HG02938 (cell line): ENCODE measurements at regions not wholly inside any gene's neighbourhood (a gene's known extent, or its start where the extent isn't known, plus 50 kb on each side); places are given as distances from the start of the nearest gene placed in this dataset.
"Not testable (repeated sequence)": the region's sequence is repeated elsewhere in the genome, so short reads cannot be mapped to it uniquely, and the experiment has no call there.

Experiments used
- ATAC-seq: cut with Tn5 transposase; IDR thresholded peaks from one replicate; pipeline ENCODE4 v1.9.1; 2021; ENCODE audit warnings: mild to moderate bottlenecking, moderate library complexity; ENCODE audit not compliant: unreplicated experiment

DNA sequence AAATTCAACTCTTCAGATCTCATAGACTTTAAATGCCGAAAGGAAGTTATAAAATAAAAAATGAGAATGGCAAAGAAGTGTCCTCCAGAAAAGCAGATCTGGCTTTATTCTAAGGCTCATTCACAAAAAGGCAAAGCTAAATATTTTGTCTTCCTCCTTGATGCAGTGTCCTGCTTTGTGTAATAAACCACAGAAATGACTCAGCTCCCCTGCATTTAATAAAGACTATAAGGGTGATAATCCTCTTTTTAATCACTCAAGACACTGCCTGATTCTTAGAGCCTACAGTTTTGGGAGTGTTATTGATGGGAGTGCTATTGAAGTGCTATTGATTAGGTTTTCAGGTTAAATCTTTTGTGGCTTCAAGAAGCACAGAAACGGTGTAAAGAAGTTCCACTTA is 482.0 kb downstream of the PCDH20 start:
- no peak for ATAC-seq

DNA sequence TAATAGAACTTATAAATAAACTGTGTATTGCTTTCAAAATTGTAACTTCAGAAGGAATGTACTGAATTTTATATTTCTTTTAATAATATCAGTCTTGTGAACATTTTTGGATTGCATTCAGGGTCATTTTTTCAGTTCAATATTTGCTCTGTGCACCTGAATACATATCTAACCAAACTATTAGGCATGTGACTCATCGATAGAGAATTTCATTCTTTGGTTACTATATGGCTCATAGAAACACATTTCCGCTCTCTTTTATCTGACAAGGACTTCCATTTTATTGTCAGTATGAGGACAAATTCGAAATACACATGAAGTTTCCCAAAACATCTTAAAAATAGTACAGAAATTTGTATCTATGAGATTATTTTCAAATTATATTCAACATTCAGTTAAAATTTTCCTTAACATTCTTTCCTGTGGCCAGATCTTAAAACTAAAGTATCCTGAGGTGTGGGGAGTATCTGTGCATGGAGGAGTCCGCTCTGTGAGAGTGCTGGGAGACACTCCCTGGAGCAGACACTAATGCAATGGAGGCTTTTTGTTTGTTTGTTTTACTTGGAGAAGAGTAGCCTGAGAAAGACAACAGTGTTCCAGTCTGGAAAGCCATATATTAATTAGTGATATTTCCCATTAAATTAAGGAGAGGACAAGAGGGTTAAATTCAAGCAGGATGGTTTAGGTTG is 483.6 kb downstream of the PCDH20 start:
- no peak for ATAC-seq

DNA sequence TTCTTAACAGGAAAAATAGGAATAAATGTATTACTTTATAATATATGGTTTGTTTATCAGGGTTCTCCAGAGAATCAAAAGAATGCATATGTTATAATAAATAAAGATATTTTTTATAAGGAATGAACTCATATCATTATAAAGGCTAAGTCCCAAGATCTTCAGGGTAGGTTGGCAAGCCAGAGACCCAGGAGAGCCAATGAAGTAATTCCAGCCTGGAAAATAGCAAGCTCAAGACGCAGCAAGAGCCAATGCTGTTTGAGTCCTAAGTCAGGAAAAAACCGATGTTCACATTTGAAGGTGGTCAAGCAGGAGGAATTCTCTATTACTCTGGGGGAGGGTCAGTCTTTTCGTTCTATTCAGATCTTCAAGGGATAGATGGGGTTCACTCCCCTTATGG is 490.0 kb downstream of the PCDH20 start:
- no peak for ATAC-seq

DNA sequence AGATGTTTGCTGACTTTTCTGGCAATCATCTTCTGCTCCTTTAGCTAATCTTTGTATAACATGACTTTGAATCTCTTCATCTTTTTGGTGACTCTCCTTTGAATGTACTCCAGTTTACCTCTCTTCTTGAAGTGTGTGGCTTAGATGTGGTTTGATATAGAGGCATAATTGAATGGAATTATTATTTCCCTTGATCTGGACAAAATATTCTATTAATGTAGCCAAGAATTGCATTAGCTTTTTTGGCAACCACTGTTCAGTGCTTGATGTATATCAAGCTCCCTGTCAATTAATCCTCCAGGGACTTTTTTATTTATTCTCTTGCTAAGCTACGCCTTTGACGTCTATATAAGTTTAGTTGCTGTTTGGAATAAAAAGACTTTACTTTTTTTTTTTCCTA is 490.8 kb downstream of the PCDH20 start:
- no peak for ATAC-seq

DNA sequence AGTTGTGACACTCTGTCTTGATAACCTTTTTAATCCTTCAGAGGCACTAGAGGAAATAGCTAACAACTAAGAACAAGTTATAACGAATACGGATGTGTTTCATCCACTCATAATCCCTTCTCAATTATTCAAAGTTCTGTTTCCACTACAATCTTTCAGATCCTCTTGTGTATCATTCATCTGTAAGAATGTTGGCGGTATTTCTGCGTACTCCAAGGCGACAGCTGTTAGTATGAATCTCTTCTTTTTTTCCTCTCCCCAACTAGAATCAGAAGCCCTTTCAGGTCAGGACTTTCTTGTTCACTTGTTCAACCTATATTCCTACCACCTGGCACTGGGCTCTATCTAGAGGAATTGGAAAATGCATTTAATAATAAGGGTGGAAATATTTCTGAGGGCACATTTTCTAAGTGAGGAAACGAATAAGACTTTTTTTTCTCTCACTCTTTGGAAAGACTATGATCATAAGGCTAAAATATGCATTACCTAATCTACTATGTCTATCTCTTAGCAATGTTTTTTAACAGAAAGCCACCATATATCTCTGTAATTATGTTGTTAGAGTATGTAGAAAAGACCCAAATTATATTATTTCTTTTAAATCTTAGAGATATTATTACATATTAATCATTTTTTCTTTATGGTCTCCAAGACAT is 492.9 kb downstream of the PCDH20 start:
- ATAC-seq, result no peak

DNA sequence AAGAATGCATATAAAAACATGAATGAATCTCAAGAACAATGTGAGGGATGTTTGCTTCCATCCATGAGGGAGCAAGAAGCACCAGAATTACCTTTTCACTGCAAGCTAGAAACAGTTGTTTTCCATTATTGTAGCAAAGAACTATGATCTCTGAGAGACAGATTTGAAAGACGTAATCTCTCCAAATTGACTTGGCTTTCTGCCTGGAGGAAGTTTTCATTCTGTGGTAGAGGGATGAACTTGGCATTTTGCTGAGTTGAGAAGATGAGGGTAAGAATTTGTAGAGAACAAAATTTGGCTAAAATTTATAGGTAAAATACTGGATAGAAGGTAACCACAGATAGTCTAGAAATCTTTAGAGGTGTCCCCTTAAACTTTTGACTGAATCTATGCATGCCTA is 496.8 kb downstream of the TDRD3 start:
- ATAC-seq, result no peak

DNA sequence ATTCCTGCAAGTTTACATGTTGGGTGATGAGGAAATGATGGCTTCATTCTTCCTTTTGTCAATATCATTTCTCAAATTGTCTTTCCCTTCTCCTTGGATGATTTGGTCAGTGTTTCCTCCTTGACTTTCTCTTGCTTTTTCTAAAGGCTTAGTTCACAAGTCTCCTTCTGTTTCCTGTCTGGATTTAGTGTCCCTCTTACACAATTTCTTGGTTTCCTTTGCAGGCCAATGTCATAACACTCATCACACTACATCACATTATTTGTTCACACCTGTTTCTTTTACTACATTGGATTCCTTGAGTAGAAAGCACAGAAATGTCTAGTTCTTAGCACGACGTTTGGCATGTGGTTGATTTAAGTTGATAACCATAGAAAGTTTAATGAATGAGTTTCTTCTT is 490.7 kb downstream of the TDRD3 start:
- ATAC-seq, result no peak

DNA sequence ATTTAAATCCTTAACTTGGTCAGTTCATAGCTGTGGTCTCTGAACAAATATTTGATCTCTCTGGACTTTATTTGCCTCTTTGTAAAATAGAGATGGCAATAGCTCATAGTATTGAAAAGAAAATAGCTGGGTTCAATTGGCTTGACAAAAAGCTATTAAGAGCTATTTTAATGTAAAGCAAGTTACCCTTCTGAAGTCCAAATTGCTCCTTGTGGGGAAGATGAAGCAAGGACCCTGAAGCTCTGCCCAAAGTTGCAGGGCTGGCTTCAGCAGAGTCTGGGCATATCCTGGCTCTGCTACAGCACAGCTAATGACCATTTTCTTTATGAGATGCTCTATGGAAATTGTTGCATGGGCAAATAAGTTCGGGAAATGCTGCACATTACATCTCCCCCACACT is 484.5 kb downstream of the TDRD3 start:
- no peak for ATAC-seq

DNA sequence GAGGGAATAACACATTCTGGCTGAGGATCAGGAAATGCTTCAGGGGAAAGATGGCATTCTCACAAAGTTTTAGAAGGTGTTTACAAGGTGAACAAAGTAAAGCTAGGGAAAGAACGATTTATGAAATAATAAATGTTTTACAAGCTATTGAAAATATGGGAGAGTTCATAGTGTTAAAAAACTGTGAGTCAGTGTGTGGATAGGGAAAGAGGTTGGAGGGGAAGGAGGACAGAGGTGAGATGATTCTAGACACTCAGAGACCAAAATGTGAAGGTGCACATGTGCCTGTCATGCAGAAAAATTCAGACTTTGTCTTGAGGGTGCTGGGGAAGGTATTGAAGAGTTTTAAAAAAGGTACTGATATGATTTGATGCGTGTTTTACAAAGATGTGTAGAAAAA is 476.1 kb downstream of the TDRD3 start:
- ATAC-seq, result no peak

DNA sequence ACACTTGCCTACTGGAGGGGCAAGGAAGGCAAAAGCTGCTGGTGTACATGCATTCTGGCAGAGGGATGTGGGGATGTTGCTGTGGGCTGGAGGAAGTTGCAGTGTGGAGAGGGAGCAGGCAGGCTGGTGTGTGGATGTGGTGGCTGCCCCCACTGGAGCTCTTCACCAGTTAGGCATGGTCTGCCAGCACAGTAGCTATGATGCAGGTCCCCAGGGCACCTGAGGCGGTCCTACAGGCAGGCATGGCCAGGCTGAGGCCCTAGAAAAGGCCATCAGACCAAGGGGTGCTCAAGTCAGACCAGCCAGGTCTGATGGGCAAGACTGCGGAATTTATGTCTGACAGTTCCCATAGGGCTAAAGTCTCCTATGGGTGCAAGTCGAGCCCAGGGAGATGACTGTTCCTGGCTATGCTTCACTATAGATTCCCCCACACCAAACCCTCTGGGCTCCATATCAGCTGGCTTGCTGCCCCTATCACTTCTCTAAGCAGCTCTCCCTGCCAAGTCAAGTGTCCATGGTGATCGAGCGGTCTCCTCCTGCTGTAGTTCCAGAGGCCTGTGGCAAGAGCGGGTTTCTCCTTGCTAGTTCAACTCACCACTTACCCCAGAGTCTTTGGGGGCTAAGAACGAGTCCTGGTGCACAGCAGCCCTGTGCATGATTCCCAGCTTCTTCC is 473.1 kb downstream of the TDRD3 start:
- ATAC-seq, result no peak

DNA sequence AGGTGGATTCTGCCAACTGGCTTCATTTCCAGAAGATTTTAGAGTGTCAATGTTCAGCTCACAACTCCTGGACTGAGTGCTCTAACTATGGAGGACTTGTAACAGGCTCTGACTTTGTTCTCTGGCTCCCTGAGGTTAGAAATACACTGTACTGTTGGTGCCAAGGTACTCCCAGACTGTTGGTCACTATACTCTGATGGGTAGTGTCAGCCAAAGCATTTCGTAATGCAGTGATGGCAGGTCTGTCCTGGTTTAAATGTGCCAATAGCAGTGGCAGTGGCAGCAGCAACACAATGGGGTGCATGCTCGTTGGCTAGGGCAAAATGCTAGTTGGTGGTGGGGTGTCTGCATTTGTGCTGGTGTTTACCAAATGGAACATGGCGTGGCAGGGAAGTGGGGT is 472.2 kb downstream of the TDRD3 start:
- ATAC-seq, result no peak

DNA sequence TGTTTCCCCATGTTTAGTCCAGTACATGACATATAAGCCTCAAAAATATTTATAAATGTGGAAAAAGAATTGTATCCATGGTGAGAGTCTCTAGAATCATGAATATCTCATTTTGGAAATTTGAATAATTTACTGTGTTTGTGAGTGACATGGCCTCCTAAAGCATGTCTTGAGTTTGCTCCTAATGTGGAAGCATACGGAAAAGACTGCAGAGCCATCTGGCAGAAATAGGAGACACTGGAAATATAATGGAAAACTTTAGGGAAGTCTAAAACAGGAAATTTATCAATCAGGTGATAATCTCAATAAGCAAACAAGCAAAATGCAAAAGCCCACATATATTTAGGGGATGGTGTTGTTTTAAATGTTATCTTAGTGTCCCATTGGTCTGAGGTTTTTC is 465.0 kb downstream of the TDRD3 start:
- no peak for ATAC-seq

DNA sequence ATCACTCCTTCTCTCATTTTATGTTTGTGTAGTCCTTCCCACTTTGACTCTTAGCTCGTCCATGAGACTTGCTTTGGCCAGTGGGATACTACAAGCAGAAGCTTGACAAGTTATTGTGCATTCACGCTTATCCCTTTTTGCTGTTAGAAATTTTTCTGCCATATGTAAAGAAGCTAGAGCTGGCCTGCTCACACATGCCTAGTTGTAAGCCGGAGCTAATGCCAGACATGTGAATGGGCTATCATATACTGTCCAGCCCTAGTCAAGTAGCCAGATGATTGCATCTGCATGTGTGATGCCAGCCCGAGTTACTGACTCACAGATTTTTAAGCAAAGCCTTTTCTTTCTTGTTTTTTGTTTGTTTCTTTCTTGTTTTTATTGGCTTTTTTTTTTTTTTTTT is 460.7 kb downstream of the TDRD3 start:
- no peak for ATAC-seq

DNA sequence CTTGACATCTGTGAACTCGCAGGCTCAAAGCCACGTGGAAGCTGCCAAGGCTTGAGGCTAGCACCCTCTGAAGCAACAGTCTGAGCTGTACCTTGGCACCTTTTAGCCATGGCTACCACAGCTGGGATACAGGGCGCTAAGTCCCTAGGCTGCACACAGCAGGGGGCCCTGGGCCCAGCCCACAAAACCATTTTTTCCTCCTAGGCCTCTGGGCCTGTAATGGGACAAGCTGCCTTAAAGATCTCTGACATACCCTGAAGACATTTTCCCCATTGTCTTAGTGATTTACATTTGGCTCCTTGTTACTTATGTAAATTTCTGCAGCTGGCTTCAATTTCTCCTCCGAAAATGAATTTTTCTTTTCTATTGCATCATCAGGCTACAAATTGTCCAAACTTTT is 455.9 kb downstream of the TDRD3 start:
- no peak for ATAC-seq

DNA sequence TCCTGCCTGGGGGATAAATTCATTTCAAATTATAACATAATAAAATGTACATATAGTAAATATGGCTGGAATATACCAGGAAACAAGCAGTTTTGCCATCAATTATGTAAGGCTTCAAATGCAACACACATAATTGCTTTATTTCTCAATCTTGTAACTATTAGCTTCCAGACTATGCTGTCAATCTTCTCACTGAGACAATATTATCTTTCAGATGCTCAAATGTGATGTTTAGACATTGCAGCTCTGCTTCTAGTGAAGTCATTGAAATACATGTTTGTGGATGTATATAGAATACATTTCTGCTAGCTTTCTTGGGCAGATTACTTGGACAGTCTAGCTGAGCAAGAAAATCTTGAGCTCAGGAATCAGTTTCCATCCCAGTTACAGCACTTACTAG is 454.4 kb downstream of the TDRD3 start:
- no peak for ATAC-seq

DNA sequence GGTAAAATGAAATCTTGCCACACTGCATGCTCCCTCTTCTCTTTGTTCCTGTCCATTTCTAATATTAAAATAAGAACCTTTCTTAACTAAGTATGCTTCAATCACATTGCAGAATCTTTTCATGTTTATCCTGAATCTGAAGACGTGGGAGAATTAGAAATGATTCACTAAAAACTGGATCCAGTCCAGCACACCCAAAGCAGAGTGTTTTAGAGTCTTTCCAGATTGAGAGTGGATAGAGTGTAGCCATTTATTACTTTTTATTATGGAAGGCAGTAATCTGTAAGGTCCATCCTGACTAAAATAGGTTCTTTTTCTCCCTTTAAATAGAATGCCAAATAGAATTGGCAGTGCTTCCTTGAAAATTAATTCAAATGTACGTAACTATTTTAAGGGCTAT is 453.5 kb downstream of the TDRD3 start:
- no peak for ATAC-seq

DNA sequence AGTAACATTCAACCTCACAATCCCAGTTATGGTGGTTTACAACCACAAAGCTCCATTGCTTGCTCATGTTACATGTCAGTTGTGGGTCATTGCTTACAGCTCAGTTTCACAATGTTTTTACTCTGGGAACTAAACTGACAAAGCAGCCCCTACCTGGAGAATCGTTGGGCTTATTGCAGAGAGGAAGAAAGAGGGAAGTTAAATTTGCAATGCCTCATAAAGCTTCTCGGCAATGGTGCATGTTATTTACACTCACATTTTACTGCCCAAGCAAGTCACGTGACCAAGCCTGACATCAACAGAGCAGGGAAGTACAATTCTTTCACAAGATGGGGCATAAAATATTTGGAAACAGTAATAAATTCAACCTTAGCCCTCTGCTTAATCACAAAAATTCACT is 441.6 kb downstream of the TDRD3 start:
- no peak for ATAC-seq

DNA sequence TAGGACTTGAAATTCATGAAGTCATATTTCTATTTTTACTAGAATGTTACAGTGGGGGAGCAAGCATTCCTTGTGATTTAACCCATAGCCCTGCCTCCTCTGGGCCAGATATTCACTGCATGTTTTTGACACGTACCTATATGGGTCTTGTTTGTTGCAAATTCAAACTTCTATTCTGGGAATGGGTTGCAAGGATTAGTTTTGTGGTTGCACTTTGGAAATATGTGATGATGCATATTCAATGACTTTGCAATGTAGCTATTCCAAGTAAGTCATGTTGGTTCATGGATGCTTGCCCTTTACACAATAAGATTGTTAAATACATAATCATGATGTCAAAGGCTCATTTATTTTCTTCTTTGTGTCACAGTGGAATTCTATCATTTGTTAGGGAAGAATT is 440.8 kb downstream of the TDRD3 start:
- ATAC-seq, result no peak

DNA sequence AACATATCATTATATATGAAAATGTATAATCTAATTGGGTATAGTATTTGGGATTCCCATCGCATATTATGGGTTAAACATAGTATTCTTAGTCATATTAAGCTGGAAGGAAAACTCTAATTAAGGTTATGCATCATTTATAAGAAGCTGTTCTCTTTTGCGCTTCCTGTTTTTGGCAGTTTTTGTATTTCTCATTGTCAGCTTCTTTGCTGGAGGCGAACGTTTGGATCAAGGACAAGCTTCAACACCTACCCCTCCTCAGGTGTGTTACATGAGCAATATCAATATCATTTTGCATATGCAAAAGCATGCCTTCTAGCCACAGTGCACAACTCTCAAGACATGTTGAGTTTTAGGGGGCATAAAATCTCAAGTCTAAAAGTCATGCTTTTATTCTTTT is 439.8 kb downstream of the TDRD3 start:
- ATAC-seq, result no peak

DNA sequence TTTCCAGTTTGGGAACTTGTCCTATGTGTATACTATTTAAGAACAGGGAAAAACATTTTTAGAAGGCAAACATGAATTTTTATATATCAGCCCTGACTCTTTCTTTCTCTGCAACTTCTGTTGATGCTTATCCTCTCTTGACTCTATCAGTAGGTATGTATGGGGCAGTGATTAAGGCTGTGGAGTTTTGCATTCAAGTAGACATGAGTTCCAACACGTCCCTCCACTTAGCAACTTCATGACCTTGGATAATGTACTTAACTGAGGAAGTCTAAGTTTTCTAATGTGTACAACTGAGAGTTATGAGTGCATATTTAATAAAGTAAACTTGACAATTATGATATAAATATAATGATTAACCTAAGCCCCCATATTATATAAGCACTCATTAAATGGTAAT is 414.6 kb downstream of the TDRD3 start:
- no peak for ATAC-seq

DNA sequence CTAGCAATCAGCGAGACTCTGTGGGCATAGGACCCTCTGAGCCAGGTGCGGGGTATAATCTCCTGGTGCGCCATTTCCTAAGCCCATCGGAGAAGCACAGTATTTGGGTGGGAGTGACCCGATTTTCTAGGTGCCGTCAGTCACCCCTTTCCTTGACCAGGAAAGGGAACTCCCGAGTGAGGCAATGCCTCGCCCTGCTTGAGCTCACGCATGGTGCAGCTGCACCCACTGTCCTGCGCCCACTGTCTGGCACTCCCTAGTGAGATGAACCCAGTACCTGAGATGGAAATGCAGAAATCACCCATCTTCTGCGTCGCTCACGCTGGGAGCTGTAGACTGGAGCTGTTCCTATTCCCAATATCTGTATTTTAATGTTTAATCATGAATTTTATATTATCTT is 408.6 kb downstream of the TDRD3 start:
- ATAC-seq, result not testable (repeated sequence)

DNA sequence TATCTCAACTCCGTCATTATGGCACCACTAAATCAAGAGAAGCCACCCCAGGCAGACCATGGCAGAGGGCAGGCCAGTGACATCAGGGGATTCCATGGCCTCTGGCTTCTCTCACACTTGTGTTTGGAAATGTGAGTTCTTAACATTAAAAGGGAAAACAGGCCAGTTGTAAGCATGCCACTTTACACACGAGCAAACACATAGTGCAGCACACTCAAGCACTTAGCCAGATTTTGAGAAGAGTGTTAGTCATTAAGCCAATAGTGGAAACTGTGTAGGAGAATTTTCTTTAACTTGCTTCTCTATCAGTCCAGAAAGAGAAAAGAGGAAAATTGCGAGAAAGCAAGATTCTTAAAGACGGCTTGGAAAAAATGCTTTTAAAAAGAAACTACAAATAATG is 401.5 kb downstream of the TDRD3 start:
- ATAC-seq, result no peak
